Activated CD4-positive, alpha-beta T cell treated with anti-CD3 and anti-CD28 coated beads, Interleukin-2, amount 50 U/mL, for 16 hours (primary cell): ENCODE measurements at regions not wholly inside any gene's neighbourhood (a gene's known extent, or its start where the extent isn't known, plus 50 kb on each side); places are given as distances from the start of the nearest gene placed in this dataset.
"Not testable (repeated sequence)": the region's sequence is repeated elsewhere in the genome, so short reads cannot be mapped to it uniquely, and the experiment has no call there.

Source experiments
- DNase-seq: peaks from one replicate; pipeline ENCODE4 v3.0.0-alpha.2; 2020

GRCh38 chr14:65153101-65153500 lies 50.8 kb upstream of the MAX start:
- no peak for DNase-seq

GRCh38 chr14:65156568-65157366 lies 54.5 kb upstream of the MAX start:
- no peak for DNase-seq

GRCh38 chr14:65159281-65160062 lies 57.2 kb upstream of the MAX start:
- DNase-seq: no peak

DNA sequence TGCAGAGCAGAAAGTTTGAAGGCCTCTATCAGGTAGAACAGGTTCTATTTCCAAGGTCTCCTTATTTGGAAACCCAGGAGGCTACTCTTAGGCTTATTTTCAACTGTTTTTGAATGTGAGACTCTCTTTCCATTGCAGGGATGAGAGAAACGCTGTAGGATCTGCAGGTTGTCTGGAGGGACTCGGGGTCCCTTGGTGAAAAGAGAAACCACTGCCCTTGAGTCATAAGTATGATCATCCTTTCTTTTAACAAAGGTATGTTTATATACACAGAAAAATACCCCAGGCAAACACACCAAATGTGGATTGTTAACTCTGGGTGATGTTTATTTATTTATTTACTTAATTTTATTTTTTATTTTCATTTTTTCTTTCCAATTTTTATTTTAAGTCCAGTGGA lies 57.8 kb upstream of the MAX start:
- DNase-seq: no peak

DNA sequence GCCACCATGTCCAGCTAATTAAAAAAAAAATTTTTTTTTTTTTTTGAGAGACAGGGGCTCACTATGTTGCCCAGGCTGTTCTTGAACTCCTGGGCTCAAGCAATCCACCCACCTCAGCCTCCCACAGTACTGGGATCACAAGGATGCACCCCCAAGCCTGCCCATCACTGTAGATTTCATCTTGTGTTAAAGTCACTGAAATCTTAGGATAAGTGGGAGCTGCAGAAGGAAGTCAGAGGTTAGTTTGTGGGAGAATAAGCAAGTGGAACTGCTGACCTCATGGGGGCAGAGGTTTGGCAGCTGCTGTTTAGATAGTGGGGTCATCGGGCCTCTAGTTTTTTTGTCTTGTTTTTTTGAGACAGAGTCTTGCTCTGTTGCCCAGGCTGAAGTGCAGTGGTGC lies 59.7 kb upstream of the MAX start:
- DNase-seq: no peak

- peak; percentile 73 for DNase-seq
Measured at GRCh38 chr14:65164068-65164824, 61.9 kb upstream of the MAX start.

GRCh38 chr14:65164825-65165135 lies 62.5 kb upstream of the MAX start:
- no peak for DNase-seq

DNA sequence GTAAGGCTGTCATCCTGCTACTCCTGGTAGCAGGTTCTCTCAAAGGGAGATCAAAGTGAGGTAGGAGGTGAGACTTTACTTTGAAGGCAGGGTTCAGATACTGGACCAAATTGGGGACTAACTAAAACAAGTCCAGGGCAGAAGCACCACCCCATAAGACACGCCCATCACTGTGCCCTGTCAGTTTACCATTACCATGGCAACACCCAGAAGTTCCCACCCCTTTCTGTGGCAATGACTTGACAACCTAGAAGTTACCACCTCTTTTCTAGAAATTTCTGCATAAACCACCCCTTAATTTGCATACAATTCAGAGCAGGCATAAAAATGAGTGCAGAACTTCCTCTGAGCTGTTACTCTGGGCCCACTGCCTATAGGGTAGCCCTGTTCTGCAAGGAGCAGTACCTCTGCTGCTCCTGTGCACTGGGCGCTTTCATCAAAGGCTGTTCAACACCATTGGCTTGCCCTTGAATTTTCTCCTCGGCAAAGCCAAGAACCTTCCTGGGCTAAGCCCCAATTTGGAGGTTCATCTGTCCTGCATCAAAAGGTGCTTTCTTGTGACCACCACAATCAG lies 64.8 kb upstream of the MAX start:
- peak; percentile 50 for DNase-seq

DNA sequence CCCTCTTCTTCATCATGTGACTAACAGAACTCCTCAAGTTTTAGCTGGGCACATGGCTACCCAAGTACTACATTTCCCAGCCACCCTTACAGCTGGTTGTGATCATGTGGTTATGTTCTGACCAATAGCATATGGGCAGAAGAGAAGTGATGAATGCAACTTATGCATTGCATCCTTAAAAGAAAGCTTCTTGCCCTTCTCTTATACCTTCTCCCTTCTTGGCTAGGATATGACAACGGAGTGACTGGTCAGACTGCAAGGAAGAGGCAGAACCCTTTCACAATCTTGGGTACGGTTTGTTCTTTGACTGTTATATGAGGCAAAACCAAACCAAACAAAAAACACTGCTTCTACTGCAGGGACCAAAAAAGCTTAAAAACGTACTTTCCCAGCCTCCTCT lies 66.5 kb upstream of the MAX start:
- peak; percentile 36 for DNase-seq

DNA sequence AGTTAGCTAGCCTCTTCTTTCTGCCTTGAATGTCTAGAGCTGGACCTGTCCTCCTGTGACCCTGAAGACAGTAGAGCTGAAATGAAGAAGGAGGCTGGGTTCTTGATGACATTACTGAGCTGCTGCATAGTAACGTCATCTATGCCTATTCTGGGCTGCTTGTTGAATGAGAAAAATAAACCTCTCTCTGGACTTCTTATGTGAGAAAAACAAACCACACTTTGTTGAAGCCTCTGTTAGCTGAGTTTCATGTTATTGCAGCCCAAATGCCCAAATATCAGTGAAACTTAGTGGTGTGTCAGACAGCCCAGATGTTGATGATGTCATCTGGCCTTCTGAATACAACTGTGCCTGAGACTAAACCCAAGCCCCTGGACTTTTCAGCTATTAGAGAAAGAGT lies 67.0 kb upstream of the MAX start:
- DNase-seq: peak; percentile 62

DNA sequence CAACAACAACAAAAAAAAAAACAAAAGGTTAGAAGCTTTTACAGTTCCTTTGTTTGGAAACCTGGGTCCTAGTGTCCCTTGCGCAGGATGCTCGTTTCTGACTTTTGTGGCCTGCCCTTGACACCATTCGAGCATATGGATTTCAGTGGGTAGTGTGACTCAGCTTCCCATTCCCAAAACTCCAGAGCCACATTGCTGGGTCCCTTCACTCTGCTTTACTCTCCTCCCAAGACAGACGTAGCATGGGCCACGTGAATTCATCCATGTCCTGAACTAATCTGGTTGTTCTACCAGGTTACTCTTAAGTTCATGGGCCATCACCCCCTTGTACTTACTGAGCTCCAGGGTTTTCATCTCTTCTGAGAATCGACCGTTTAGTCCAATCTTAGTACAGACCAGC lies 68.0 kb upstream of the MAX start:
- DNase-seq: no peak

DNA sequence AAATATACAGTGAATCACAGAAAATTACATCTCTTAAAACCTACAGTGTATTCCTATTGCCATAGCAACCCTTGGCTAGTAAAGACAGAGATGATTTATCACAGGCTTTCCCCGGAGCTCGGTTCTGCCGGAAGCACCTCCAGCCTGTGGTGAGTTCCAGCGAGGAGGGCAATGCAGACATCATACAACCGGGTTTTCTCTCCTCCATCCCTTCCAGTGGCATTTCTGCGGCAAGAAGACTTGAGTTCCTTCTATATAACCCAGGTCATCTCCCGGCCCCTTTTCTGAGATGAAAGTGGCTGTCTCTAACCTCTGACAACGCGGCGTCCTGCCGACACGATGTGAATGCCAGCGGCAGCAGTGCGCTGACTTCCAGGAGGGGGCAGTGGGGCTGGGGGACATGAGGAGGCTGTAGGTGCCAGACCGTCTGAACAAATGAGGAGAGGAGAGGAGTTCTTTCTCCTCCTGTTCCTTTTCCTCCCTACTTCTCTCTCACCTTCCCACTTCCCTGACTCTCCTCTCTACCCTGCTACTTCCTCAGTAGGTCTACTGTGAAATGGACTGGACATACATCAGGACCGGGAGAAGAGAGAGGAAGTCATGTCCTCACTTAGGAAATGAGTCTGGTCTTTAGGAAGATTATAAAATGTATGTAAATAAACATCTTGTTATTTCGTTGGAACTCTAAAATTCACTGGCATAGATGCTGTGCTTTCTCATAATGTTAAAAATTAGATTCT lies 68.6 kb upstream of the MAX start:
- DNase-seq: peak; percentile 81

GRCh38 chr14:65173973-65174693 lies 71.8 kb upstream of the MAX start:
- no peak for DNase-seq

GRCh38 chr14:65174783-65175182 lies 72.5 kb upstream of the MAX start:
- DNase-seq: no peak

DNA sequence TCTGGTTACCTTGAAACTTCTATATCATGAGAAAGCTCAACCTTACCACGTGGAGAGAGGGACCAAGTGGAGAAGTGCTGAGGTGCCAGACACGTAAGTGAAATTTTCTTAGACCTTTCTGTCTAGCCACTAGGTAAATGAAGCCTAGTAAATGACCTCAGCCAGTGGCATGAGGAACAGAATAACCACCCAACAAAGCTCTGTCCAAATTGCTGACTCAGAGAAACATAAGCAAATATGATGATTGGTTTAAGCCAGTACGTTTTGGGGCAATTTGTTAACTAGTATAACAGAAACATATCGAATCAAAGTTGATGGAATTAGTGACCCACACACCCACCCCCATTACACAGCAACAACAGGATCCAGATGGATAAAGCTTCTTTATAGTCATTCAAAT lies 75.2 kb upstream of the MAX start:
- DNase-seq: no peak

DNA sequence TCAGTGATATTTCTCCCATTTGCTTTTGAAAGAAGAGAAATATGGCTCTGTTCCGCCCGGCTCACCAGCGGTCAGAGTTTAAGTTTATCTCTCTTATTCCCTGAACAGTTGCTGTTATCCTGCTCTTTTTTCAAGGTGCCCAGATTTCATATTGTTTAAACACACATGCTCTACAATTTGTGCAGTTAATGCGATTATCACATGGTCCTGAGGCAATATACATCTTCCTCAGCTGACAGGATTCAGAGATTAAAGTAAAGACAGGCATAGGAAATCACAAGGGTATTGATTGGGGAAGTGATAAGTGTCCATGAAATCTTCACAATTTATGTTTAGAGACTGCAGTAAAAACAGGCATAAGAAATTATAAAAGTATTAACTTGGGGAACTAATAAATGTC lies 76.9 kb upstream of the MAX start:
- not testable (repeated sequence) for DNase-seq

DNA sequence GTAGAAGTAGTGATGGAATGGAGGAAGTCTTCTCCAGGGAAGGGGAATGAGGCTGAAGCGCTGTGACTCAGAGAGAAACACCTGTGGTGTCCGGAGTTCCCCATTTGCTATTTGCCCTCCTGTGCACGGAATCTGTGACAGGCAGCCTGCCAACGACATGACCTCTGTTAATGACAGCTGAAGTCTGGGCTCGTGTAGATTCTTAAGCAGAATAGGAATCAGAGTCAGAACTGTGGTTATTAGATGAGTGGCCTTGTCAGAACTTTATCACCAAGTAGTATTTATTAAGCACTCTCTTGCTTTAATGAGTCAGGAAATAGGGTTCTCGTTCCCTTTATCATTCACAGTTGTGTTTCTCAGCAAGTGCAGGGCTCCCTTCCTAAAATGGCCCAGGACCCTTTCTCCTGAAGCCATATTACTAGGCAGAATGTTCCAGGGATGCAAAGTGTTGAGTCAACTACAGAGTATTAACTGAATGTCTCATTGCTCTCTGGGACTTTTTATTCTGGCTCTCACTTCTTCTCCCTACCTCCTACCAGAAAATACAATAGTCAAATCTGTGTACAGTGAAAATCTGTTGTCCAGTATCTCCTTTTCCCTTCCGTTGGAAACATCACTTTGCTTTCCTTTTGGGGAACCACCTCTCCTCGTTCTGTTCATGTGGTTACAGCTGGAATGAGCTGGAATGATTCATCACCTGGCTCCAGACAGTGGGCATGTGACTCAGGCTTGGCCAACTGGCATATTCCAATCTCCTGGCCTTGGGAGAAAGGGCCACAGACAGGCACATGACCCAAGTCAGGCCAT lies 77.8 kb upstream of the MAX start:
- peak; percentile 82 for DNase-seq

DNA sequence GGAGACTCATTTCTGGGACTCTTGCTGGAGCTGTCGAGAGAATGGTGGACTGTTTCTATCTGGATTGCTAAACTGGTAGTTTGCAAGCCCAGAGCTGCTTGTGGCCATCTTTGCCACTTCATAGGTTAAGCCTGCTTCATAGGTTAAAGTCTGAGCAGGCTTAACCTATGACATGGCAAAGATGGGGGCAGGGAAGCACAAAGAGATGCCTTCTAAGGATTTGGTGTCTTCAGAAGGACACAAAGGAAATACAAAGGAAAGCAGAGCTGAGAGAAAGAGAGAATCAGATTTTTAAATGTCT lies 78.4 kb upstream of the MAX start:
- DNase-seq: no peak

DNA sequence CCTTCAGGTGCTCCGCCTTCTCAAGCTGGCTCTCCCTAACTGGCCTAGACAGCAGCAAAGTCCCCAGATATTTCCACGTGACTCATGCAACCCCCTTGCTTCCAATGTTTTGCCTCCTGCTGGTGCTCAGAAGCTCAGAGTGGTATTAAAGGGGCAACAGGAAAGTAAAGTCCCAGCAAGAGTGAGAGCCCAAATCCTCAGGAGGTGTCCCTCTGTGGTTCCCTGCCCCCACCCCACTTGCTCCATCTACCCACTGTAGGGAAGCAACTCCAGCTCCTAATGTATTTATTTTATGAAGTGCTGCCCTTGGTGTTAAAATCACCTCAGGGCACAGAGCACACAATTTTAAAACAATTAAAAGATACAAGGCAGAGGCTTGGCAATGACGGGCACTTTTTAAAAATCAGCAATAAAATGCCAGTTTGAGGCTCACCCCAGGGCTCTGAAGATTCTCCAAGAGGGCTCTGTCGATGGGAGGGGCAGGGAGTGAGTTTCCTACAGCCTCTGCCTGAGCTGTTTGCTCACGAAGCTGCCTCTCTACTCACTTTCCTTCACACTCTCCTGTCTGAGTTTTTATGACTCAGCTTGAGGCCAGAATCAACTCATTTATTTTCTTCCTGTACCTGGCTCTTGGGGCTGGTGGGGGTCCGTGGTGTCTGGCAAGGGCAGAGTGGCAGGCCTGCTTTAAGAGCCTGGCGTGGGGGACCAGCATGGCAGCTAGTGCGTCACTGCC lies 81.9 kb upstream of the MAX start:
- peak; percentile 74 for DNase-seq

DNA sequence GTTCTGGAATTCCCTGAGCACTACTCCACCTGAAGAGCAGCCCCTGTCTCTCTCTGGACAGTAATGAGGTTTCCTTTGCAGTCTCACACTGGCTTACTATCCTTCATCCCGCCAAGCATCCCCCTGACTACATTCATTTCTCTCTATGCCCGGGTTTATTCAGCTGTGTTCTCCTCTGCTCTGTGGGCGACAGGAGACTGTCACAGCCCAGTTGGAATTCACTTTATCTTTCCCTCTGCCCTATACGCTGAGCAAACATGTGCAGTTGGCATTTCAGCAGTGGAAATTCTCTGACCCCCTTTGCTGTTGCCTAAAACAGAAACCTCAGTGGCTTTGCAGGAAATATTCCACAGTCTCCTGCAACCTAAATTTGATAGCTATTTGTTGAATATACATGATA lies 83.5 kb upstream of the MAX start:
- DNase-seq: no peak

DNA sequence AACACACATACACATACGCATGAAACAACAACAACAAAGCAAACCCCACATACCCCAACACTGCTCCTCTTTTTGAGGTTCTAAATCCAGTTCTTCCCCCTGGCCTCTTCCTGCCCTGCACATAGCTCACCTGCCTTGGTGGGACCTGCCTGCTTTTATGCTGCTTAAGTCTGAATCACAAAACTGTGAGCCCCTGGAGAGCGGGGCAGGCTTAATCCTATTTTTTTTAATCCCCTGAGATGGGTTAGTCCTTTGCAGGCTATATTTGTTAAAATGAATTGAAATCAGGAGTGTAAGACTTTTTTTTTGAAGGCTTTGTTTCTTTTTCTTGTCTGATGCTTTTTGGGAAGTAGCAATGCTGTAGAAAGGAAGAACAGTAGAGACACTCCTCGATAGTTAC lies 84.6 kb upstream of the MAX start:
- no peak for DNase-seq
